ENCODE measurements at regions not wholly inside any gene's neighbourhood (a gene's known extent, or its start where the extent isn't known, plus 50 kb on each side); places are given as distances from the start of the nearest gene placed in this dataset.

DNA sequence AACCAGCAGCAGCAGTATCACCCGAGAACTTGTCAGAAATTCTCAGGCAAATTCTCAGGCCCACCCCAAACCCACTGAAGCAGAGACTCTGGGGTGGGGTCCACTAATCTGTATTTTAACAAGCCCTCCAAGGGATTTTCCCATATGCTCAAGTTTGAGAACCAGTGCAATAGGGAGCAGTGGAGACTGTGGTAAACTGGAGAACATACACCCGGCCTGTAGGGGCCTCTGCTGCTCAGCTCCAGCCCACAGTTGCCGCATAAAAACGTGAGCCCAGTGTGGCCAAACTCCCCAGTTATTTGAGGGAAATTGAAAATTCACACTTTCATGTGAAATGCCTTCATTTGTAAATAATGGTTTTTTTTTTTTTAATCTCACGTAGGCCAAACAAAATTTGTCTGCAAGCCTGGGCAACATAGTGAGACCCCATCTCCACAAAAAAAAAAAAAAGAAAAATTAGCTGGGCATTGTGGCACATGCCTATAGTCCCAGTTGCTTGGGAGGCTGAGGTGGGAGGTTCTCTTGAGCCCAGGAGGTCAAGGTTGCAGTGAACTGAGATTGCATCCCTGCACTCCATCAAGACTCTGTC lies 97.6 kb upstream of the ZMIZ1 start:
- Histone ChIP-seq H3K4me3 (ENCODE audit: low read length) (no peak overlapping the region), H3K27me3 (ENCODE audit: control insufficient read depth, insufficient read depth, low read length) (no peaks in the 10 kb centered on the region), H3K4me1 (ENCODE audit: control insufficient read depth, insufficient read depth, low read length) (peaks cover 24% of the 10 kb centered on the region), H3K9me3 (ENCODE audit: control insufficient read depth, low read depth, low read length) (no peaks in the 10 kb centered on the region), H3K27ac (ENCODE audit: low read length) (no peak overlapping the region), H3K36me3 (ENCODE audit: control insufficient read depth, insufficient read depth, low read length) (no peaks in the 10 kb centered on the region)
- no peak for DNase-seq
- no CpG with 5 or more reads among the region's 5 CpGs for WGBS (ENCODE audit: insufficient coverage, low lambda C conversion rate)

DNA sequence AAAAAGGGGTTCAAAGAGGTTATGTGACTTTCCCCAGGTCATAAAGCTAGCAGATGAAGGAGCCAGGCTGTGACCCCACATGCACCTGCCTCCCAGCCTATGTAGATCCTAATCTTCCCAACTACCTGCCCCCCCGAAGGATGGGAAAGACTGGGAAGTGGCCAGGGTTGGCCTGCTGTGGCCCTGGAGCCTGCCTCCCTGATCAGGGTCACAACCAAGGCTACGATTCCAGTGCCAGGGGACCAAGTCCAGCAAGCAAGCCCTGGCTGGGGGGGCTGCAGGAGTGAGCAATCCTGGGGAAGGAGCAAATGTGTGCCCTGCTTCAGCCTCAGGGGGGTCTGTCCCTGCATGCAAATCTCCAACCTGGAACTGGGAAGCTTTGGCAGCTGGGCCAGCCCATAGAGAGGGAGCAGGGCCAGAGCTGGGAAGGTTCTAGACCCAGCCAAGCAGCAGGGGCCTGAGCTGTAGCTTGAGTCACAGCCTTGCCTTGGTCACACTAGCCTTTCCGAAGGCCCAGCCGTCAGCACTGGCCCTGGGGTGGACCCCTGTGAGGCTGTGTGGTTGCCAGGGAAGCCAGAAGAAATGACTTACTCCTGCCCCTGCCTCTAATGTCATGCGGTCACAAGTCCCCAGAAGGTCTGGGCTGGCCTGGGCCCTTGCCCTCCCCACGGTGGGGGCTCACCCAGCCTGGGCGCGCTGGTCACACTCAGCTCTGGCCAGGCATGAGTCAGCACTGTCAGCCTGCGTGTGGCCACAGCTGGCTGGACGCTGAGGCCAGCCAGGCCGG lies 96.4 kb upstream of the ZMIZ1 start:
- DNase-seq, result peak; percentile 25 to 50
- Histone ChIP-seq H3K9me3 (ENCODE audit: control insufficient read depth, low read depth, low read length) (no peaks in the 10 kb centered on the region), H3K36me3 (ENCODE audit: control insufficient read depth, insufficient read depth, low read length) (no peaks in the 10 kb centered on the region), H3K27ac (ENCODE audit: low read length) (peak overlapping the region; percentile 72), H3K4me3 (ENCODE audit: low read length) (no peak overlapping the region), H3K4me1 (ENCODE audit: control insufficient read depth, insufficient read depth, low read length) (peaks cover 24% of the 10 kb centered on the region), H3K27me3 (ENCODE audit: control insufficient read depth, insufficient read depth, low read length) (no peaks in the 10 kb centered on the region)
- no CpG with 5 or more reads among the region's 11 CpGs for WGBS (ENCODE audit: insufficient coverage, low lambda C conversion rate)

DNA sequence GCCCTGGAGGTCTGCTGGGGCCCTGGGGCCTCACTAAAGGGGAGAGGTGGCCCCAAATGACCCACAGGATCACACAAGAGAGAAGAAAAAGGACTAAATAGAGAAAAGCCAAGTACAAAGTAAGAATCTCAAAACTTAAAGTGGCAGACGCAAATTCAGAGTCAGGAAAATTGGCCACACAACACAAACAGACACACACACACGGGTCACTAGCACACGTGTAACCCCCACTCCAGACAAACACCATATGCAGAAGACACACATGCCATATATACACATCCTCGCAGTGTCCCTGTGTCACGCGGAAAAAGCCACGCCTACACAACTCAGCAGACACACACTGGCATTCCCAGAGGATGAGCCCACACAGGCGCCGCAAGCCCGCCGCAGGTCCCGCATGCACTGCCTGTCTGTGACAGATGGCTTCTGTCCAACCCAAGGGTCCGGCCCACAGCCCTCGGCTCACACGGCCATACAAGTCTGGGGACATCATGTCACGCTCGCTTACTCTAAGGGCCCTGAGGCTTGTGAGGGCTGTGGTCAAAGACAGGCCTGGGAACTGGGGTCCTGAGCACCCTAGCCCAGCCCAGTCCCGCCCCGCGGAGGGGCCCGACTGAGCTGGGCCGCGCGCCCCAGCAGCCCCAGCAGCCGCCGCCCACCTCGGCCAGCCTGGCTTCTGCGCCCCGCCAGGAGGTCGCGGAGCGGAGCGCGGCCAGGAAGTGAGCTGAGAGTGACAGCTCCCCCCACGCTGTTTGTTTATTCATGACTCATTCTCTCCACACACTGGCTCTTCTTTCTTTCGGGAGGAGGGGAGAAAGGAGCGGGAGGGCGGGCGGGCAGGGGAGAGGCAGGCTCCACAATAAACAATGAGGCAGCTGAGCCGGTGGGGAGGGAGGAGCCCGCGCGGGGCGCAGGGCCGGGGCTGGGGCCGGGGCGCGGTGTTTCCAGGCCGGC lies 95.5 kb upstream of the ZMIZ1 start:
- Histone ChIP-seq H3K4me1 (ENCODE audit: control insufficient read depth, insufficient read depth, low read length) (peaks cover 28% of the 10 kb centered on the region), H3K27me3 (ENCODE audit: control insufficient read depth, insufficient read depth, low read length) (no peaks in the 10 kb centered on the region), H3K9me3 (ENCODE audit: control insufficient read depth, low read depth, low read length) (no peaks in the 10 kb centered on the region), H3K27ac (ENCODE audit: low read length) (peak overlapping the region; percentile 72), H3K36me3 (ENCODE audit: control insufficient read depth, insufficient read depth, low read length) (no peaks in the 10 kb centered on the region), H3K4me3 (ENCODE audit: low read length) (peak overlapping the region; percentile 32)
- WGBS (ENCODE audit: insufficient coverage, low lambda C conversion rate), result no CpG with 5 or more reads among the region's 49 CpGs
- peak; percentile 91 to 93 for DNase-seq

DNA sequence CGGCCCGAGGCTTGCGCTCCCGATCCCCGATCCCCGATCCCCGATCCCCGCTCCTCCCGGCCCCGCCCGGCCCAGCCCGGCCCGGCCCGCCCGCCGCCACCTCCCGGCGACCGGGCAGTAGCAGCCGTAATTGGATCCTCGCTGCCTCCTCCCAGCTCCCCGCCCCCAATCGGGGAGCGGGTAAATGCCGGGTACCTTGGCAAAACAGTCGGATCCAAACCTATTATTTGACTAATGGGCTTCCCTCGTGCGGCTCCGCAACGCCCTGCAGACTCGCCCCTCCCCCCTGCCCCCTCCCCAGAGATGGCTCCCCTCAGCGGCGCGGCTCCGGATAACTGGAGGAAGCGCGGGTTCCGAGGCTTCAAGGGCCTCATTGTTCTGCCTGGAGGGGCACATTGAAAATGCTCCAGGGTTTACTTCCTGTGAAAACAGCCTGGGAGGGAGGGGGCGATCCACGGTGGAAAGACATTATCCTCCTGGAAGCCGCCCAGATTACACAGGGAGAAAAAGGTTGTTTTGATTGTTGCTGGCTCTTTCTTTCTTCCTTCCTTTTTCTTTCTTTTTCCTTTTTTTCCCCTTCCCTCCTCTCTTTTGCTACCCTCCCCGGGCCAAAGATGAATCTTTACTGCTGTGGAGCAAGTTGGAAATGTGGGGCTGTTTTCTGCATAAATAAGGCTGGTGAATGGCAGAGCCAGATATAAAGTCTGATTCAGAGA lies 94.7 kb upstream of the ZMIZ1 start:
- H3K27ac ChIP-seq (ENCODE audit: low read length), result peak overlapping the region; percentile 74
- WGBS (ENCODE audit: insufficient coverage, low lambda C conversion rate), result 0% methylated on average over 4 of the region's 42 CpGs
- H3K4me1 ChIP-seq (ENCODE audit: control insufficient read depth, insufficient read depth, low read length), result peaks cover 28% of the 10 kb centered on the region
- H3K4me3 ChIP-seq (ENCODE audit: low read length), result peak overlapping the region; percentile 39
- peak; percentile 57 to 75 for DNase-seq
- no peaks in the 10 kb centered on the region for H3K27me3 ChIP-seq (ENCODE audit: control insufficient read depth, insufficient read depth, low read length)
- no peaks in the 10 kb centered on the region for H3K9me3 ChIP-seq (ENCODE audit: control insufficient read depth, low read depth, low read length)
- no peaks in the 10 kb centered on the region for H3K36me3 ChIP-seq (ENCODE audit: control insufficient read depth, insufficient read depth, low read length)

DNA sequence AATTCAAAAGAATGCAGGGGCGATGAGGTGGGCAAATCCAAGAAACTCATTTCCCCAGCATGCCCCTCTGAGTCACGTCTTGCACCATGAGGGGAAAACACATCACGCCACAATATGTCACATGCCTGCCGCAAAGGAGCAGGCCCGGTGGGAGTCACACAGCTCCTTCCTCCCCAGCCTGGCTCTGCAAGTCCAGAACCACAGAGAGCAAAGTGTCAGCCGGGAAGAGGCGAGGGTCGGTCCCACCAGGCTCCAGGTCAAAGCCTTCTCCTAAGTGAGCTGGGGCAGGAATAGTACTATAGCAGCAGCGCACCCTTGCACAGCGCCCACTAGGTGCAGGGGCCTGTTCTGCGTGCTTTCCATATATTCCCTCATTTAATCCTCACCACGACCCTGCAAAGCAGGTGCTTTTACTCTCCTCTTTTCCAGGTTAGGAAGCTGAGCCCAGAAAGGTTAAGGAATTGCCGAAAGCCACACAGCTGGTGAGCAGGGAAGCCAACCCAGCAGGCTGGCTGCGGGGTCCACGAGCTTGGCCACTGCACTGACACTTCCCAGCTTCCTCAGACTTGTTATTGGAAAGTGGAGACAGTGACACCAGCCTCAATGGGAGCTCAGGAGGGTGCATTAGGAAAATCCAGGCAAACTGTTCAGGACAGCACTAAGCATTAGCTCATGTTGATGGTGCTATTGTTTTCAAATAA lies 94.0 kb upstream of the ZMIZ1 start:
- Histone ChIP-seq H3K36me3 (ENCODE audit: control insufficient read depth, insufficient read depth, low read length) (no peaks in the 10 kb centered on the region), H3K27me3 (ENCODE audit: control insufficient read depth, insufficient read depth, low read length) (no peaks in the 10 kb centered on the region), H3K9me3 (ENCODE audit: control insufficient read depth, low read depth, low read length) (no peaks in the 10 kb centered on the region), H3K4me3 (ENCODE audit: low read length) (peak overlapping the region; percentile 39), H3K27ac (ENCODE audit: low read length) (peak overlapping the region; percentile 74), H3K4me1 (ENCODE audit: control insufficient read depth, insufficient read depth, low read length) (peaks cover 28% of the 10 kb centered on the region)
- WGBS (ENCODE audit: insufficient coverage, low lambda C conversion rate), result no CpG with 5 or more reads among the region's 15 CpGs
- peak; percentile 51 to 74 for DNase-seq

DNA sequence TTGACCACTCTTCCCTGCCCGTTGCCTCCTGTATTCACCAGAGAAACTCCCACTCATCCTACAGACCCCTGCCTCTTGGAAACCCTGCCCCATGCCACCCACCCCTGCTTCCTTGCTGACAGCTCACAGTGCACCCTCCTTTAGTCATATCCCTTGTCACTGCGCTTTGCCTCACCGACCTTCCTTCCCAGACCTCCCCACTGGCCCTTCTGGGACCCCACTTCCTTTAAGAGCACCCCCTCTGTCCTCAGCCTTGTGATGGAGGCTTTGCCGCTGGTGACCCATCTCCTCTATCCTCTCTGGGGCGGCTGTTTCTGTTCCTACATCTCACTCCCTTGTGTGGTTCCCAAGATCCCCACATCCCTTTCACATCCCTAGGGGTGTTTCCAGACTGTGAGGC lies 92.8 kb upstream of the ZMIZ1 start:
- no CpG with 5 or more reads among the region's 5 CpGs for WGBS (ENCODE audit: insufficient coverage, low lambda C conversion rate)
- Histone ChIP-seq H3K4me3 (ENCODE audit: low read length) (no peak overlapping the region), H3K9me3 (ENCODE audit: control insufficient read depth, low read depth, low read length) (no peaks in the 10 kb centered on the region), H3K4me1 (ENCODE audit: control insufficient read depth, insufficient read depth, low read length) (peaks cover 28% of the 10 kb centered on the region), H3K27me3 (ENCODE audit: control insufficient read depth, insufficient read depth, low read length) (no peaks in the 10 kb centered on the region), H3K36me3 (ENCODE audit: control insufficient read depth, insufficient read depth, low read length) (no peaks in the 10 kb centered on the region), H3K27ac (ENCODE audit: low read length) (no peak overlapping the region)
- DNase-seq, result no peak

DNA sequence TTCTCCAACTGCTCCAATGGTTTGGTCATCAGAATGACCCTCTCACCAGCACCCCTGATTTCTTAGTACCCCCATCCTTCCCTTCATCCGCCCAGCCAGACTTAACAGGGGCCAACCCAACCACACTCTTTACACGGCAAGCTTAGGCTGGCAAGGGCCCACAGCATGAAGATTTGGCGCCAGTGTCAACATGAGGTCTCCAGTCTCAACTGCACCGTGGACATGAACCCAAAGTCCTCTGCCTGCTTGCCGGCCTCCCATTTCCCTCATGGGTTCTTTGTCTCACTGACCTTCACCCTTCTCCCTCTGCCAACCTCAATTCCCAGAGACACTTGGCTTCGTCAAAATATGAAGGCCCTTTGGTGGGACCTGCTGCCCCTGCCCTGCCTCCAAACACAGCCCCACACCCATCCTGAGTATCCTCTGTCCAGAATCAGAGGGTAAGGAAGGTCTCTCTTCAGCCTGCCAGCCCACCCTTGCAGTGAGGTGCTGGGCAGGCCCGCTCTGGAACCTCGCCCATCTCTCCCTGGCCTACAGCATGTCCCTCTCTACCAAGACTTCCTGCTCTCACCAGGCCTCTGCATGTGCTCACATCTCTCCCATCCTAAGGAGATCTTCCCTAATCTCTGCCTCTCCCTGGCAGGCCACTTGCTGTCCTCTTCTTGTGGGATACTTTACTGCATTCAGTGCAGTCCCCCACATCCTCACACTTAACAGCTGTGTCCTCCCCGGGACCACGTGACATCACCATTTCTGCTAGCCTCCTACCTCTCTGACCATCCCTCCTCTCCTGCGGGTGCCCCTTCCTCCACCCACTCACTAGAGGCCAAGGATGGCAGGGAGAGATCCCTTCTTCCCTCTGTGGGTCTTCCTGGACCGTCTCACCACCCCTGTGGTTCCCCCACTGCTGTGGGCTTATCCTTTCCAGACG lies 91.7 kb upstream of the ZMIZ1 start:
- 80% methylated on average over 3 of the region's 13 CpGs for WGBS (ENCODE audit: insufficient coverage, low lambda C conversion rate)
- Histone ChIP-seq H3K27ac (ENCODE audit: low read length) (no peak overlapping the region), H3K4me1 (ENCODE audit: control insufficient read depth, insufficient read depth, low read length) (peaks cover 27% of the 10 kb centered on the region), H3K27me3 (ENCODE audit: control insufficient read depth, insufficient read depth, low read length) (no peaks in the 10 kb centered on the region), H3K4me3 (ENCODE audit: low read length) (no peak overlapping the region), H3K9me3 (ENCODE audit: control insufficient read depth, low read depth, low read length) (no peaks in the 10 kb centered on the region), H3K36me3 (ENCODE audit: control insufficient read depth, insufficient read depth, low read length) (no peaks in the 10 kb centered on the region)
- no peak for DNase-seq

DNA sequence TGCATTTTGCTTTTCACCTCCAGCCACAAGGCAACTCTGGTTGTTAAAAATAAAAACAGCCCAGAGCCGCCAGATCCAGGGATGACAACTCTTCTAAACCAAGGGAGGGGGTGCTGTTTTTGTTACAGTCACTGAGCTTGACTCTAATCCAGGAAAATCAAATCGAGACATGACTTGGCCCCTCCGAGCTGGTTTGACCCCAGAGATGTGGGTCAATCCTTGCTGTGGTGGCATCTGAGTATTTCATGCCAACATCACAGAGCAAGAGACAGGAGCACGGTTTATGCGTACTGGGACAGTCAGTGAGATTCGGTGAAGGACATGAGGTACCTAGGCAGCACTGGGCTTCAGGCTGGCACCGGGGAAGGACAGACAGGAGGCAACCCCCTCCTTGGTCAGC lies 88.8 kb upstream of the ZMIZ1 start:
- Histone ChIP-seq H3K4me1 (ENCODE audit: control insufficient read depth, insufficient read depth, low read length) (peaks cover 6% of the 10 kb centered on the region), H3K27ac (ENCODE audit: low read length) (no peak overlapping the region), H3K4me3 (ENCODE audit: low read length) (no peak overlapping the region), H3K27me3 (ENCODE audit: control insufficient read depth, insufficient read depth, low read length) (no peaks in the 10 kb centered on the region), H3K36me3 (ENCODE audit: control insufficient read depth, insufficient read depth, low read length) (no peaks in the 10 kb centered on the region), H3K9me3 (ENCODE audit: control insufficient read depth, low read depth, low read length) (no peaks in the 10 kb centered on the region)
- WGBS (ENCODE audit: insufficient coverage, low lambda C conversion rate), result no CpG with 5 or more reads among the region's 7 CpGs
- no peak for DNase-seq

DNA sequence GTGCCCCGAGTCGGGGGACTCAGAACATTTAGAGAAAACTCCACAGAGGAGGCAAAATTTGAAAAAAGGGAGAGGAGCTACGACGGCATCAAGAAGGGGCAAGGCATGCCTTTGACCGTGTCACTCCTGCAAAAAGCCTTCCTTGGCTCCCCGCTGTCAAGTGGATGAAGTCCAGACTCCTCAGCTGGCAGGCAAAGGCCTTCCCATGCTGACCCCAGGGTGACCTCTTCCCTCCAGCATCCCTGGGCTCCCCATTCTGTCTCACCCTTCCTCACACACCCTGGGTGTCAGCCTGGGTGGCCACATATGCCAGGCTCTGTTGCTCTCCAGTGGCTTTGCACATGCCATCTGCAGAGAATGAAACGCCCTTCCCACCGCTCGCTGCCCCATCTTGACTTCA lies 88.4 kb upstream of the ZMIZ1 start:
- Histone ChIP-seq H3K27ac (ENCODE audit: low read length) (no peak overlapping the region), H3K9me3 (ENCODE audit: control insufficient read depth, low read depth, low read length) (no peaks in the 10 kb centered on the region), H3K27me3 (ENCODE audit: control insufficient read depth, insufficient read depth, low read length) (no peaks in the 10 kb centered on the region), H3K4me1 (ENCODE audit: control insufficient read depth, insufficient read depth, low read length) (peaks cover 5% of the 10 kb centered on the region), H3K36me3 (ENCODE audit: control insufficient read depth, insufficient read depth, low read length) (no peaks in the 10 kb centered on the region), H3K4me3 (ENCODE audit: low read length) (no peak overlapping the region)
- 100% methylated on average over 3 of the region's 9 CpGs for WGBS (ENCODE audit: insufficient coverage, low lambda C conversion rate)
- no peak for DNase-seq
